Endothelial cell (in vitro differentiated cells): ENCODE measurements at regions not wholly inside any gene's neighbourhood (a gene's known extent, or its start where the extent isn't known, plus 50 kb on each side); places are given as distances from the start of the nearest gene placed in this dataset.

Source experiments
- DNase-seq: peaks from one replicate; pipeline ENCODE4 v3.0.0; 2021; ENCODE audit warnings: low spot score
- H3K27ac Mint-ChIP-seq: one replicate; pipeline ENCODE4 v1.8.0; 2021; ENCODE audit warnings: mixed read lengths, inconsistent platforms; ENCODE audit not compliant: unreplicated experiment
- H3K27me3 Mint-ChIP-seq: one replicate; pipeline ENCODE4 v1.8.0; 2021; ENCODE audit warnings: mild to moderate bottlenecking, moderate library complexity, mixed read lengths, inconsistent platforms; ENCODE audit not compliant: unreplicated experiment
- H3K36me3 Mint-ChIP-seq: one replicate; pipeline ENCODE4 v1.8.0; 2021; ENCODE audit warnings: mild to moderate bottlenecking, low read depth, mixed read lengths, inconsistent platforms; ENCODE audit not compliant: unreplicated experiment
- H3K4me1 Mint-ChIP-seq: one replicate; pipeline ENCODE4 v1.8.0; 2021; ENCODE audit warnings: mild to moderate bottlenecking, mixed read lengths, inconsistent platforms; ENCODE audit not compliant: unreplicated experiment
- H3K4me3 Mint-ChIP-seq: one replicate; pipeline ENCODE4 v1.8.0; 2021; ENCODE audit warnings: mild to moderate bottlenecking, mixed read lengths, inconsistent platforms; ENCODE audit not compliant: unreplicated experiment
- H3K9me3 Mint-ChIP-seq: one replicate; pipeline ENCODE4 v1.8.0; 2021; ENCODE audit warnings: mixed read lengths, inconsistent platforms; ENCODE audit not compliant: unreplicated experiment
- TF ChIP-seq, protein P1 (sequence below): fragments of 200-600 bp; sonication (generic); IDR thresholded peaks from one replicate; pipeline ENCODE4 v1.5.0; 2021; ENCODE audit warnings: antibody characterized with exemption; ENCODE audit not compliant: unreplicated experiment

DNA sequence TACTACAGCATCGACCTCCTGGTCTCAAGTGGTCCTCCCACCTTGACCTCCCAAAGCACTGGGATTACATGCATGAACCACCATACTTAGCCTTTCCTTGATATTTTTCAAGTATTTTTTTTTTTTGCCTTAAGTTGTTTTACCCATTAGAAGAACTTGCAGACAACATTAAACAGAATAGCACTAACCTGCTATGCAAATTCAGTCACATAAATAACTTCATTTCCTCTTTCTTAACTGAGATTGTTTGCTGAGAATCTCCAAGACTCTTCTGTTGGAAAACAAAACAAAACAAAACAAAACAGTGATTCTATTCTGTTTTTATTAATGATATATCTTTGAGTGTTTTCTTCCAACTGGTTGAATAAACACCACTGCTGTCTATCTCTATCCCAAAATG, 115.9 kb upstream of the IFNG-AS1 start:
- Mint-ChIP-seq H3K27me3 (no peaks in the 10 kb centered on the region), H3K9me3 (no peaks in the 10 kb centered on the region), H3K4me1 (no peaks in the 10 kb centered on the region), H3K4me3 (no peak overlapping the region), H3K36me3 (peaks cover 4% of the 10 kb centered on the region), H3K27ac (no peak overlapping the region)
- no peak for DNase-seq
- TF ChIP-seq, protein P1, sequence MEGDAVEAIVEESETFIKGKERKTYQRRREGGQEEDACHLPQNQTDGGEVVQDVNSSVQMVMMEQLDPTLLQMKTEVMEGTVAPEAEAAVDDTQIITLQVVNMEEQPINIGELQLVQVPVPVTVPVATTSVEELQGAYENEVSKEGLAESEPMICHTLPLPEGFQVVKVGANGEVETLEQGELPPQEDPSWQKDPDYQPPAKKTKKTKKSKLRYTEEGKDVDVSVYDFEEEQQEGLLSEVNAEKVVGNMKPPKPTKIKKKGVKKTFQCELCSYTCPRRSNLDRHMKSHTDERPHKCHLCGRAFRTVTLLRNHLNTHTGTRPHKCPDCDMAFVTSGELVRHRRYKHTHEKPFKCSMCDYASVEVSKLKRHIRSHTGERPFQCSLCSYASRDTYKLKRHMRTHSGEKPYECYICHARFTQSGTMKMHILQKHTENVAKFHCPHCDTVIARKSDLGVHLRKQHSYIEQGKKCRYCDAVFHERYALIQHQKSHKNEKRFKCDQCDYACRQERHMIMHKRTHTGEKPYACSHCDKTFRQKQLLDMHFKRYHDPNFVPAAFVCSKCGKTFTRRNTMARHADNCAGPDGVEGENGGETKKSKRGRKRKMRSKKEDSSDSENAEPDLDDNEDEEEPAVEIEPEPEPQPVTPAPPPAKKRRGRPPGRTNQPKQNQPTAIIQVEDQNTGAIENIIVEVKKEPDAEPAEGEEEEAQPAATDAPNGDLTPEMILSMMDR = no peak

- H3K27me3 Mint-ChIP-seq = no peaks in the 10 kb centered on the region
- TF ChIP-seq, protein P1 = no peak
- no peak overlapping the region for H3K4me3 Mint-ChIP-seq
- H3K4me1 Mint-ChIP-seq = no peaks in the 10 kb centered on the region
- H3K9me3 Mint-ChIP-seq = no peaks in the 10 kb centered on the region
- no peak for DNase-seq
- peaks cover 4% of the 10 kb centered on the region for H3K36me3 Mint-ChIP-seq
- H3K27ac Mint-ChIP-seq = no peak overlapping the region
These were observed 112.8 kb upstream of the IFNG-AS1 start for GRCh38 chr12:67876305-67876915.

GRCh38 chr12:67877727-67878126, 111.5 kb upstream of the IFNG-AS1 start:
- TF ChIP-seq, protein P1 = no peak
- Mint-ChIP-seq H3K27me3 (no peaks in the 10 kb centered on the region), H3K27ac (no peak overlapping the region)

GRCh38 chr12:67879937-67880336, 109.3 kb upstream of the IFNG-AS1 start:
- H3K27me3 Mint-ChIP-seq = no peaks in the 10 kb centered on the region
- H3K4me1 Mint-ChIP-seq = no peaks in the 10 kb centered on the region
- no peak overlapping the region for H3K27ac Mint-ChIP-seq
- TF ChIP-seq, protein P1 = no peak
- no peaks in the 10 kb centered on the region for H3K9me3 Mint-ChIP-seq
- no peak overlapping the region for H3K4me3 Mint-ChIP-seq
- no peaks in the 10 kb centered on the region for H3K36me3 Mint-ChIP-seq
- no peak for DNase-seq

More at GRCh38 chr12:67877727-67878126, 111.5 kb upstream of the IFNG-AS1 start:
- no peak for DNase-seq
- Mint-ChIP-seq H3K9me3 (no peaks in the 10 kb centered on the region), H3K4me3 (no peak overlapping the region), H3K36me3 (peaks cover 4% of the 10 kb centered on the region), H3K4me1 (no peaks in the 10 kb centered on the region)

DNA sequence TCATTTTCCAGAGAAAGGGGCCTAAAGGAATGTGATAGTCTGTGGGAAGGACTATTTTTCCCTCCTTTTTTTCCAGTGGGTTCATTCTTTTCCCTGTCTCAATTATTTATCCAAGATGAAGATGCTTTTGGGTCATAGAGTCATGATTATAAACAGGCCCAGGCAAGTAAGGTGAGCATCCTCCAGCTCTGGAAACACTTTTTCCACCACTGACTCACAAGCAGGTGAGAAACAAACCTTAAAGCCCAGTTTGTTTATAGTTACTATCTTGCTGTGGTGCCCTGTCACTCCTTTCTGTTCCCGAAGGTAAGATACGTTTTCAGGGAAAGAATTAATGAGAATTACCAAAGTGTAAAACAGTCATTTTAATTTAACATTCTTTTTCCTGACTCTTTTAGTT, 107.7 kb upstream of the IFNG-AS1 start:
- no peaks in the 10 kb centered on the region for H3K36me3 Mint-ChIP-seq
- DNase-seq = no peak
- H3K9me3 Mint-ChIP-seq = no peaks in the 10 kb centered on the region
- no peak overlapping the region for H3K4me3 Mint-ChIP-seq
- H3K4me1 Mint-ChIP-seq = no peaks in the 10 kb centered on the region
- no peak overlapping the region for H3K27ac Mint-ChIP-seq
- TF ChIP-seq, protein P1 = no peak
- H3K27me3 Mint-ChIP-seq = no peaks in the 10 kb centered on the region
